ENCODE measurements at regions not wholly inside any gene's neighbourhood (a gene's known extent, or its start where the extent isn't known, plus 50 kb on each side); places are given as distances from the start of the nearest gene placed in this dataset.

GRCh38 chr4:11914406-11914805, 485.7 kb upstream of the HS3ST1 start:
- Mint-ChIP-seq H3K9me3 (peaks cover 14% of the 10 kb centered on the region), H3K36me3 (ENCODE audit: low read depth) (peaks cover 22% of the 10 kb centered on the region), H3K27me3 (ENCODE audit: insufficient read depth, low read depth, poor library complexity) (no peaks in the 10 kb centered on the region), H3K27ac (no peak overlapping the region), H3K4me1 (peaks cover 8% of the 10 kb centered on the region), H3K4me3 (no peak overlapping the region)
- Histone ChIP-seq H3F3A (replicated peaks; ENCODE audit: low read depth) (no peaks in the 10 kb centered on the region), H3K9me2 (ENCODE audit: insufficient read depth) (peaks cover 9% of the 10 kb centered on the region; the same call in 1 of the 2 replicates), H4K20me1 (replicated peaks; ENCODE audit: insufficient read depth) (no peaks in the 10 kb centered on the region), H3K27ac (ENCODE audit: low read depth) (no peak overlapping the region), H3K4me2 (no peak overlapping the region), H3K36me3 (ENCODE audit: insufficient read depth) (no peaks in the 10 kb centered on the region; the same call in 1 of the 2 replicates), H2AFZ (no peak overlapping the region), H3K27me3 (ENCODE audit: insufficient read depth) (no peaks in the 10 kb centered on the region), H3K4me3 (no peak overlapping the region), H3K79me2 (replicated peaks; ENCODE audit: insufficient read depth) (no peaks in the 10 kb centered on the region), H3K4me1 (ENCODE audit: insufficient read depth) (peaks cover 4% of the 10 kb centered on the region)
- DNase-seq (ENCODE audit: low spot score) (peak; percentile 88), ATAC-seq (peak; percentile 91)
- TF ChIP-seq CTCF (conservative IDR thresholded peaks at IDR 0.05; ENCODE audit: low read depth in 2 of 2) = no peak
- TF ChIP-seq EZH2 (IDR thresholded peaks at IDR 0.05; ENCODE audit: low read depth, unreplicated experiment) = no peak
- TF ChIP-seq REST (IDR thresholded peaks at IDR 0.05; ENCODE audit: unreplicated experiment) = no peak
- TF ChIP-seq ZNF462 (CRISPR knock-in tag; IDR thresholded peaks at IDR 0.05) = no peak
- TF ChIP-seq ZNF114 (CRISPR knock-in tag; IDR thresholded peaks at IDR 0.05) = no peak
- TF ChIP-seq JUNB (IDR thresholded peaks at IDR 0.05; ENCODE audit: unreplicated experiment) = no peak
- no peak for TF ChIP-seq EZH2phosphoT487 (IDR thresholded peaks at IDR 0.05; ENCODE audit: unreplicated experiment)
- no peak for TF ChIP-seq CREB1 (CRISPR knock-in tag; IDR thresholded peaks at IDR 0.05; ENCODE audit: low read depth)
- TF ChIP-seq POLR2AphosphoS5 (IDR thresholded peaks at IDR 0.05; ENCODE audit: low read depth) = no peak
- TF ChIP-seq ZNF331 (CRISPR knock-in tag; IDR thresholded peaks at IDR 0.05; ENCODE audit: low read depth) = no peak
- TF ChIP-seq STAT1 (IDR thresholded peaks at IDR 0.05; ENCODE audit: unreplicated experiment) = no peak
- TF ChIP-seq ETS1 (IDR thresholded peaks at IDR 0.05) = no peak
- no peak for TF ChIP-seq NANOG (IDR thresholded peaks at IDR 0.05; ENCODE audit: borderline replicate concordance)
